ENCODE measurements at regions not wholly inside any gene's neighbourhood (a gene's known extent, or its start where the extent isn't known, plus 50 kb on each side); places are given as distances from the start of the nearest gene placed in this dataset.
"Not testable (repeated sequence)": the region's sequence is repeated elsewhere in the genome, so short reads cannot be mapped to it uniquely, and the experiment has no call there.

DNA sequence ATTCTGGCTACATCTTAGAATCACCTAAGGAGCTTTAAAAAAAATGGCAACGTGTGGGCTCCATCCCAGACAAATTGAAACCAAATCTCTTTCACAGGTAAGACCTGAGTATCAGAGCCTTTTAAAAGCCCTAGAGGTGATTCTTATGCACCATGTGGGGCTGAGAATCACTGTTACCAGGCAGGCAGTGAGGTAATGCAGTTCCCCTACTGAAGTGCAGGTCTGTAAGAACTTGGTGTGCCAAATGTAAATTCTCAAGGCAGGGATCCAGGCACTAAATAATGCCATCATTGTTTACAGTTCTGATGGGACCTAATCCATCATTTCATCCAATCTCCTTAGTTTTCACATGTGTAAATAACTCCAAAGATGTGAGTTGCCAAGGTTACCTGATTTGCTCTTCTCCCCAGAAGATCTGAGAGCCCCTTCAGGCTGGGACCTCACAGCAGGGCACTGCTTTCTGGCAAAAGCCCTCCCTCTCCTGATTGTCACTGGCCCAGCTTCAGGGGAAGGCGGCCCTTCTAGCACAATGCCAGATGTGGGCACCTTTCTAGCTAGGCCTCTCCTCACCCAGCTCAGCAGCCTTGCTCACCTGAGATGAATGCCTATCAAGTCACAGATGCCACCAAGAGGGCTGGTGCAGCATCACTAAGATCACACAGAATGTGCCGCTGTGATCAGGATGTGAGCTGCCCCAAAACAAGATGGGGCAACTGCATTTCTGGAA lies 73.6 kb upstream of the RGPD5 start:
- TF ChIP-seq, protein P1, sequence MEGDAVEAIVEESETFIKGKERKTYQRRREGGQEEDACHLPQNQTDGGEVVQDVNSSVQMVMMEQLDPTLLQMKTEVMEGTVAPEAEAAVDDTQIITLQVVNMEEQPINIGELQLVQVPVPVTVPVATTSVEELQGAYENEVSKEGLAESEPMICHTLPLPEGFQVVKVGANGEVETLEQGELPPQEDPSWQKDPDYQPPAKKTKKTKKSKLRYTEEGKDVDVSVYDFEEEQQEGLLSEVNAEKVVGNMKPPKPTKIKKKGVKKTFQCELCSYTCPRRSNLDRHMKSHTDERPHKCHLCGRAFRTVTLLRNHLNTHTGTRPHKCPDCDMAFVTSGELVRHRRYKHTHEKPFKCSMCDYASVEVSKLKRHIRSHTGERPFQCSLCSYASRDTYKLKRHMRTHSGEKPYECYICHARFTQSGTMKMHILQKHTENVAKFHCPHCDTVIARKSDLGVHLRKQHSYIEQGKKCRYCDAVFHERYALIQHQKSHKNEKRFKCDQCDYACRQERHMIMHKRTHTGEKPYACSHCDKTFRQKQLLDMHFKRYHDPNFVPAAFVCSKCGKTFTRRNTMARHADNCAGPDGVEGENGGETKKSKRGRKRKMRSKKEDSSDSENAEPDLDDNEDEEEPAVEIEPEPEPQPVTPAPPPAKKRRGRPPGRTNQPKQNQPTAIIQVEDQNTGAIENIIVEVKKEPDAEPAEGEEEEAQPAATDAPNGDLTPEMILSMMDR (IDR thresholded peaks at IDR 0.05), result no peak
- no peaks in the 10 kb centered on the region for H3K4me1 ChIP-seq
- no peaks in the 10 kb centered on the region for H3K9me3 ChIP-seq
- no peaks in the 10 kb centered on the region for H3K36me3 ChIP-seq
- no peaks in the 10 kb centered on the region for H3K27me3 ChIP-seq
- peak; percentile 32 for DNase-seq (ENCODE audit: low spot score)
- no peak overlapping the region for H3K27ac ChIP-seq
- H3K4me3 ChIP-seq, result no peak overlapping the region

DNA sequence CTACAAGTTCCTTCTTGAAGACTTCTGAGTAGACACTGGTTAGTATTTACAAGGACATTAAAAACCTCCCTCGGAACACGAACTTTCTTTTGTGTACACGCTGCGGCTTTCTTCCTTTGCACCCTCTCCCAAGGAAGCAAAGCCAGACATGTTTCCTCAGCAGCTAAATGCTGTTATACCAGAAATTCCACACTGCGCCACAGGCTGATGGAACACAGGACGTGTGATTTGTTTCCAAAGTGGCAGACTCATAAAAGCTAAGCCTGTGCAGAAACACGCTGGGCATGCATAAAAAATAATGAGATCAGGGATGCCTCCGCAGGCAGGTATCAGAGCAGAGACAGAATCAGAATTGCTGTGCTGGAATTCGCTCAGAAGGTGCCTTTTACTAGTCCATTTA lies 73.0 kb upstream of the RGPD5 start:
- DNase-seq (ENCODE audit: low spot score), result peak; percentile 34

DNA sequence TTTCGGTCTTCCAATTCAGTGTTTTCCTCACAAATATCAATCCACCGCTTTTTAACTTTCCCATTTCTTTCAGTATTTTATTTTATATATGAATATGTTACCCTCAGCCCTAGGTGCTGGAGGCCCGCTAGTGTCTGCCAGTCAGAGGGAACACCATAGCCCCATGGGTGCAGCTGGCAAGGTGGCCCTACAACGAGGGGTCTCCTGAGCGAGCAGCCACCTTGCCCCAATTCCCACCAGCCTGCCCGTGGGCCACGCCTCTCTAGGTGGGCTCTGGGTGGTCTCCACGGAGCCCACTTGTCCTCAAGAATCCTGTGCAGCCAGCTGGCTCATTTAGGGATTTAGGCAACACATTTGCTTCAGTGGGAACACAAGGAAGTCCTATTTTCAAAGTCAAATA lies 72.5 kb upstream of the RGPD5 start:
- Histone ChIP-seq H3K27me3 (no peaks in the 10 kb centered on the region), H3K9me3 (no peaks in the 10 kb centered on the region), H3K4me1 (no peaks in the 10 kb centered on the region), H3K4me3 (no peak overlapping the region), H3K36me3 (no peaks in the 10 kb centered on the region), H3K27ac (no peak overlapping the region)
- TF ChIP-seq, protein P1 (IDR thresholded peaks at IDR 0.05), result no peak
- DNase-seq (ENCODE audit: low spot score), result no peak

More for the DNA sequence above, 73.0 kb upstream of the RGPD5 start:
- no peak overlapping the region for H3K27ac ChIP-seq
- TF ChIP-seq, protein P1 (IDR thresholded peaks at IDR 0.05), result no peak
- no peak overlapping the region for H3K4me3 ChIP-seq
- H3K36me3 ChIP-seq, result no peaks in the 10 kb centered on the region
- no peaks in the 10 kb centered on the region for H3K4me1 ChIP-seq
- no peaks in the 10 kb centered on the region for H3K27me3 ChIP-seq
- no peaks in the 10 kb centered on the region for H3K9me3 ChIP-seq

DNA sequence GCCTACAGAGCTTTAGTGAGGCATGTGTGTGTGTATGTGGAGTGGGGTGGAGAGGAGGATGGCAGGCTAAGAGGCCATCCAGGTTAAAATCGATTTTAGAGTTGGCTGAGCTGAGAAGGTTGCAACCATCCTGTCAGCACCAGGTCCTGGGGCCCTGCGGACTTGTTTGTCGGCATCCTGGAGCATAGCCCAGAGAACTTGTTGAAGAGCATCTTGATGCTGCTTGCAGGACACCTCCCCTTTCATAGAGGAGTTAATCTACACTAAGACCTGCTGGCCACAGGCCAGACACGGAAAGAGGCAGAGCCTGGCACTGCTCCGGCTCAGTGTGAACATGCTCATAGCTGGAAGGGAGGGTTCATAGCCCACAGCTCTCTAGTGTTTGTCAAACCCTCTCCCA lies 72.1 kb upstream of the RGPD5 start:
- peak; percentile 56 for DNase-seq (ENCODE audit: low spot score)
- TF ChIP-seq, protein P1 (IDR thresholded peaks at IDR 0.05), result no peak
- no peaks in the 10 kb centered on the region for H3K36me3 ChIP-seq

DNA sequence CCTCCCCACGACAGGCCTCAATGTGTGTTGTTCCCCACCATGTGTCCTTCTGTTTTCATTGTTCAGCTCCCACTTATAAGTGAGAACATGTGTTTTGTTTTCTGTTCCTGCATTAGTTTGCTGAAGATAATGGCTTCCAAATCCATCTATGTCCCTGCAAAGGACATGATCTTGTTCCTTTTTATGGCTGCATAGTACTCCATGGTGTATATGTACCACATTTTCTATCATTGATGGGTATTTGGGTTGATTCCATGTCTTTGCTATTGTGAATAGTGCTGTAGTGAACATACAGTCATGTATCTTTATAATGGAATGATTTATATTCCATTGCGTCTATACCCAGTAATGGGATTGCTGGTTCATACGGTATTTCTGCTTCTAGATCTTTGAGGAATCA lies 71.5 kb upstream of the RGPD5 start:
- not testable (repeated sequence) for H3K36me3 ChIP-seq; H3K27ac ChIP-seq; DNase-seq (ENCODE audit: low spot score); H3K27me3 ChIP-seq; H3K4me3 ChIP-seq; H3K9me3 ChIP-seq; H3K4me1 ChIP-seq

More for the DNA sequence above, 72.1 kb upstream of the RGPD5 start:
- Histone ChIP-seq H3K27ac (no peak overlapping the region), H3K4me1 (no peaks in the 10 kb centered on the region), H3K9me3 (no peaks in the 10 kb centered on the region), H3K27me3 (no peaks in the 10 kb centered on the region), H3K4me3 (no peak overlapping the region)

DNA sequence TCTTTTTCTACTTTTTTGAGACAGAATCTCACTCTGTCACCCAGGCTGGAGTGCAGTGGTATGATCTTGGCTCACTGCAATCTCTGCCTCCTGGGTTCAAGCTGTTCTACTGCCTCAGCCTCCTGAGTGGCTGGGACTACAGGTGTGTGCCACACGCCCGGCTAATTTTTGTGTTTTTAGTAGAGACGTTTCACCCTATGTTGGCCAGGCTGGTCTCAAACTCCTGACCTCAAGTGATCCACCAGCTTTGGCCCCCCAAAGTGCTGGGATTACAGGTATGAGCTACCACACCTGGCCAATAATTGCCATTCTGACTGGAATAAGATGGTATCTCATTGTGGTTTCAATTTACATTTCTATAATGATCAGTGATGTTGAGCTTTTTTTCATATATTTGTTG lies 71.0 kb upstream of the RGPD5 start:
- peak; percentile 30 for DNase-seq (ENCODE audit: low spot score)
- H3K4me3 ChIP-seq, H3K27me3 ChIP-seq, H3K36me3 ChIP-seq, H3K27ac ChIP-seq, H3K4me1 ChIP-seq, H3K9me3 ChIP-seq: not testable (repeated sequence)

Data from right atrium auricular region (tissue), 2 donors.